GM10248 (cell line): ENCODE measurements at regions not wholly inside any gene's neighbourhood (a gene's known extent, or its start where the extent isn't known, plus 50 kb on each side); places are given as distances from the start of the nearest gene placed in this dataset.
A peak's percentile ranks its signal among the peaks of the same experiment; 100 is the strongest.

ENCODE experiments used
- CTCF ChIA-PET: fragments of 300-600 bp; sonication (Branson Sonifier 250); formaldehyde crosslinking; extraction: SDS; loops from one replicate; lab custom pipeline; 2021; ENCODE audit warnings: antibody characterized with exemption; lab: Yijun Ruan, JAX
- POLR2A ChIA-PET: fragments of 350-650 bp; sonication (Branson Sonifier 250); formaldehyde crosslinking; extraction: SDS; loops from one replicate; lab custom pipeline; 2020; ENCODE audit warnings: antibody characterized with exemption; lab: Yijun Ruan, JAX
- DNase-seq: peaks from one replicate; pipeline ENCODE4 v3.0.0; 2012; ENCODE audit errors: extremely low spot score
- TF ChIP-seq, protein P1 (sequence below): IDR thresholded peaks from 2 replicates; pipeline ENCODE4 v1.5.1; 2012; ENCODE audit warnings: mild to moderate bottlenecking, low read depth; ENCODE audit errors: extremely low read depth, missing control alignments, control extremely low read depth

DNA sequence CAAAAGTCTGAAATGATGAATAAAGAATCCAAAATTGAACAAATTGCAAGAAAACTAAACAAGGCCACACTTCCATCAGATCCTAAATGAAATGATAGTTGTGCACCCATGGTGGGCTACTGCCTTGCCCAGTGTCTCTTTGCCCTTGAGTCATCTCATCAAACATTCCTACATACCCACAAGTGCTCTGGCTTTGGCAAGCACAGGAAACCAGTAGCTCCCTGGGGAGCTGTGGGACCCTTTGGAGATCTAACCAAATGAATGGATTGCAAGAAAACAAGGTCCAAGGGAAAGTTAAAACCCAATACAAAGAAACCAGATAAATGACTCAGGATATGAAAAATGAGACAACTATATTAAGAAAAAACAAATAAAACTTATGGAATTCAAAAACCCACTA, 129.8 kb upstream of the TMEM229A start:
- DNase-seq = no peak
- ChIA-PET CTCF (interaction anchor here (1.0 to 1.4 kb wide), 2 partner anchors 11 to 16 kb away, joined by 3 read pairs; no protein-coding TSS in a partner anchor), POLR2A (no interaction called here)
- TF ChIP-seq, protein P1, sequence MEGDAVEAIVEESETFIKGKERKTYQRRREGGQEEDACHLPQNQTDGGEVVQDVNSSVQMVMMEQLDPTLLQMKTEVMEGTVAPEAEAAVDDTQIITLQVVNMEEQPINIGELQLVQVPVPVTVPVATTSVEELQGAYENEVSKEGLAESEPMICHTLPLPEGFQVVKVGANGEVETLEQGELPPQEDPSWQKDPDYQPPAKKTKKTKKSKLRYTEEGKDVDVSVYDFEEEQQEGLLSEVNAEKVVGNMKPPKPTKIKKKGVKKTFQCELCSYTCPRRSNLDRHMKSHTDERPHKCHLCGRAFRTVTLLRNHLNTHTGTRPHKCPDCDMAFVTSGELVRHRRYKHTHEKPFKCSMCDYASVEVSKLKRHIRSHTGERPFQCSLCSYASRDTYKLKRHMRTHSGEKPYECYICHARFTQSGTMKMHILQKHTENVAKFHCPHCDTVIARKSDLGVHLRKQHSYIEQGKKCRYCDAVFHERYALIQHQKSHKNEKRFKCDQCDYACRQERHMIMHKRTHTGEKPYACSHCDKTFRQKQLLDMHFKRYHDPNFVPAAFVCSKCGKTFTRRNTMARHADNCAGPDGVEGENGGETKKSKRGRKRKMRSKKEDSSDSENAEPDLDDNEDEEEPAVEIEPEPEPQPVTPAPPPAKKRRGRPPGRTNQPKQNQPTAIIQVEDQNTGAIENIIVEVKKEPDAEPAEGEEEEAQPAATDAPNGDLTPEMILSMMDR = no peak

DNA sequence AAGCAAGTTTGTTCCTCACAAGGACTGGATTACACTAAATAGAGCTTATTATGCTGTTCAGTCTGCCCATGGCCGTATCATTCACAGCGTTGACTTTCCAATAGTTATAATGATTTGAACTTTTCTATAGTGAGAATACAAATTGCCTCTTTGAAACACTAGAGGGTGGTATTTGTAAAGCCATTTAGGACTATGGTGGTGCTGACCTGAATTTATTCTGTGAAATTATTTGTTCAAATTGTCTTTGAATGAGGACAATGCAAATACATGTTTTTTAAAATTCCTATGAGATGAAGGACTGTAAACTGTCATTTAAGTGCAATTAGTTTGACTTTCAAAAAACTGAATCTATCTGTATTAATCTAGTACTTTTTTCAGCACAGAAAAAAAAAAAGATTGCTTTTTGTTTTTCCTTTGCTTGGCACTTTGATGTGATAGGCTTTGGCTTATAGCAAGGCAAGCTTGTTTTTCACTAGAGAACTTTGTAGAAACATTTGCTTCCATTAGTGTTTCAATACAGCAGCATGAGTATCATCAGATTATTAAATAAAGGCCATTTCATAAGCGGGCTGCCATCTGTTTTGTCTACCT, 122.7 kb upstream of the TMEM229A start:
- CTCF ChIA-PET = interaction anchor here (0.8 to 3.6 kb wide), 12 partner anchors 8 to 842 kb away, joined by 3 to 14 read pairs (median 3); no protein-coding TSS in a partner anchor
- POLR2A ChIA-PET = no interaction called here
- no peak for DNase-seq
- TF ChIP-seq, protein P1 = peak; percentile 37

DNA sequence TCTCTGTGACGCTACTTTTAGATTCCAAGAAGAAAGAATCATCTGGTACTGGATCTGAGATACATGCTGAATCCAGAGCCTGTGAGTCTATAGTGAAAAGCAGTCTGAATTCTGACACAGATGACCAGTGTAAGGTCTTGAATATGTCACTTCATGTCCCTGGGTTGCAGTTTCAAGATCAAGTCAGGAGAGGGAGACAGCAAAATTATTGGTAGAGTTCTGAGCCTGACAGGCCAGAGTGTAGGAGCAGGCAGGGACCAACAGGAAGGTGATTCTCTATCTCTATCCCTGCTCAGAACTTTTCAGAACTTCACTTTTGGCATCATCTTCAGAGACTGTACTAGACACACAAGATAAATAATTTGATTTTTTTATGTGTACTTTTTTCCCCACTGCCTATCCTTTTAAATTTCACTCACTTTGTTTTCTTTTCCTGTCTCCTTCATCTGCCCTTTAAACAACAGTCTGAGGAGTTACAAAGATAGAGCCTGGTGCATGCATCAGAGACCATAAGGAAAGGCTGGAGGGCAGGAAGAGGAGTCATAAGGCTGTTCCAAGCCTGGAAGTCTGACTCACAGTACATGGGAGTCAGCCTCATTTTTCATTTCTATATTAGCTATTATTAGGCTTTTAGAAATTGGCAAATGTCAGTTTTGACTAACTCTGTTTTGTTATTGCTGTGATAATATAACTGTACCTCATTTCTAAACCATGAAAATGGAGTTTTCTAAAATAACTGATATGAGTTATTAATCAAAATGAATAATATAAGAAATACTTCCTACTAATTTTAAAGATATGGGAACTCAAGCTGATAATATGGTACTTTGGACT, 120.2 kb upstream of the TMEM229A start:
- TF ChIP-seq, protein P1 = peak; percentile 26
- POLR2A ChIA-PET = no interaction called here
- CTCF ChIA-PET = interaction anchor here (3.5 to 3.6 kb wide), 2 partner anchors 8 to 632 kb away, joined by 11 to 14 read pairs; no protein-coding TSS in a partner anchor
- no peak for DNase-seq

DNA sequence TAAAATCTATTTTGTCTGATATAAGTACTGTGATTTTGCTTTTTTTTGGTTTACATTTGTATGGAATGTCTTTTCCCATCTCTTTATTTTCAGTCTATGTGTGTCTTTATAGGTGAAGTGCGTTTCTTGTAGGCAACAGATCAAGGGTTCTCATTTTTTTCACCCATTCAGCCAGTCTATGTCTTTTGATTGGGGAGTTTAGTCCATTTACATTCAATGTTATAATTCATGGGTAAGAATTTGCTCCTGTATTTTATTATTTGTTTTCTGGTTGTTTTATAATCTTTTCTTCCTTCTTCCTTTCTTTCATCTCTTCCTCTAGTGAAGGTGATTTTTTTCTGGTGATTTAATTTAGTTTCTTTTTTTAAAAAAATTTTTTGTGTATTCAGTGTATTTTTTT, 104.8 kb upstream of the TMEM229A start:
- CTCF ChIA-PET = no interaction called here
- POLR2A ChIA-PET = no interaction called here
- TF ChIP-seq, protein P1 = no peak
- no peak for DNase-seq

DNA sequence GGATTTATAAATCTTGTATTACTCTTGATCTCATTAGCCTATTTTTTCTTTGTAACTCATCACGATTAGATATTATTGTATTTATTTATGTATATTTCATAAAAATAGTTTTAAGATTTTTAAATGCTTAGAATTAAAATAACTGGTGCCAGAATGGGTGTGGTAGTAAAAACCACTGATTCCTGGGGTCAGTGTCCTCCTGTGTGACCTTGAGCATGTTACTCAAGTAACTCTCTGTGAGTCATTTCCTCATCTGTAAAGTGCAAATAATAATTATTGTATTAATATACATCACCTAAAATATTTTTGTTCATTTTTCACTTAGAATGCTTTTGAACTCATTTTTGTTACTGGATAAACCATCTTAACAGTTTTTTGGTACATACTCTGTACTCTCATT, 91.3 kb upstream of the TMEM229A start:
- no peak for DNase-seq
- ChIA-PET POLR2A (no interaction called here), CTCF (no interaction called here)
- TF ChIP-seq, protein P1 = no peak

DNA sequence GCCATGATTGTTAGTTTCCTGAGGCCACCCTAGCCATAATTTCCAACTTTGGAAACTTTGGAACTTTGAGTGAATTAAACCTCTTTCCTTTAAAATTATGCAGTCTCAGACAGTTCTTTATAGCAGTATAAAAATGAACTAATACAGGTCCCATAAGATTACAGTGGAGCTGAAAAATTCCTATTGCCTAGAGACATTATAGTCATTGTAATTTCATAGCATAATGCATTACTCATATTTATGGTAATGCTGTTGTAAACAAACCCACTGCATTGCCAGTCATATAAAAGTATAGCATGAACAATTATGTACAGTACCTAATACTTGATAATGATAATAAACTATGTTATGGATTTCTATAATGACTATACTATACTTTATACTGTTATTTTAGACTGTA, 88.0 kb upstream of the TMEM229A start:
- POLR2A ChIA-PET = no interaction called here
- no peak for DNase-seq
- CTCF ChIA-PET = interaction anchor here (0.8 kb wide), 1 partner anchor 25 kb away, joined by 3 read pairs; no protein-coding TSS in a partner anchor
- TF ChIP-seq, protein P1 = no peak
